GM11168 (cell line): ENCODE measurements at regions not wholly inside any gene's neighbourhood (a gene's known extent, or its start where the extent isn't known, plus 50 kb on each side); places are given as distances from the start of the nearest gene placed in this dataset.

Experiments
- in situ Hi-C: fragments of 300-500 bp; cut with MboI; formaldehyde crosslinking; loops from one replicate; pipeline ENCODE4 v1.12.0; 2022; ENCODE audit warnings: low sequenced_read_pairs; ENCODE audit not compliant: unreplicated experiment

- in situ Hi-C loops = no loop called here
Measured at GRCh38 chrX:39893417-39894338, 204.1 kb downstream of the BCOR start.

DNA sequence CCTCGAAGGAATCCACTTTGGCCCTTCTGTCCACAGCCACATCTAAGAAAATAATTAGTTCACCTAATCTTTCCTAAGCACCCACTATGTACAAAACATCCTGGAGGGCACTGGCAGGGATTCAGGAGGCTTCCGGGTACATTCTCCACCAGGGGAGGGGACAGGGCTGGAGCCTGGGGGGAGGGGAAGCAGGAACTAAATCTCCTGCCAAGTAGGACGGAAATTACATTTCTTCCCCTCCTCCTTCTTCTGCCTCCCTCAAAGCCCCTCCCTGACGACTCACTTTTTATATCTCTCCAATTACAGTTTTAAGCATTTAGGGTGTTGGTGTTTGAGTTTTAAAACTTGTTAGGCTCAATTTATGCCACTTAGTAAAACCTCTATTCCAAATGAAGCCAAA lies 203.1 kb downstream of the BCOR start:
- in situ Hi-C loops = no loop called here

DNA sequence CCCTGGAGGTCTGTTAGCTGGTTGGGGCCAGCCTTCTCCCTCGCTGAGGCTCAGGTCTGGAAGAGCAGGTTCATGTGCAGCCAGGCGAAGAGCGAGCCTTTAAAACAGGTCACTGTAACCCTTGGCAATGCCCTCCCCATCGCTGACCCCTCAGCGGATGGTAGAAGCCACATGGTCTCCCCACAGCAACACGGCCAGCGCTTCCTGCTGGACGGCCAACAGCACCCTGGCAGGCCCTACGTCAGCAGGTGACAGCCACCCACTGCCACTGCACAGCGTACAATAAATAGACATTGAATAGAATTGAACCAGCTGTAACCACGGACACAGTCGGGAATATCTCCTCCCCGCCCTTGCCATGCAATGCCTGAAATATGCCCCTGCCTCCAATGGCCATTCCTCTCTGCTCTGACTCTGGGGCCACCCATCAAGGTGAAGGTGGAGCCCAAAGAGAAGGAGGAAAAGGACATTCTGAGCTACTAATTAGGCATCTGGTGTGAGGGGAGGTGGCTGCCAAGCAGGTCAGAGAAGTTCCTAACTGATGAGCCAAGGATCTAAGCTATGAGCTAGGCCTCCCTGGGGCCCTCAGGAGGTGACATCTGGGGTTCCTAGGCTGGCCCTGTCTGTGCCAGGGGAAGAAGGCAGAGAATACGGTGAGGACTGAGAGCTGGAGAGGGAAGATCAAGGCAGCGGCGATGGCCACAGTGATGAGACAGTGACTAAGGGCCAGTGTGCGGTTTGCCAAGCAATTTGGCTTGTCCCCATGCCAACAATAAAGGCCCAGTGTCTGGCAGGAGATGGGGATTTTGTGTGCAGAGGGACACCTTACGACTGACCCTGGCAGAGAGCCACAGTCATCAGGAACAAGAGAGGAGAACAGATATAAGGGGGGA lies 202.3 kb downstream of the BCOR start:
- in situ Hi-C loops = no loop called here

DNA sequence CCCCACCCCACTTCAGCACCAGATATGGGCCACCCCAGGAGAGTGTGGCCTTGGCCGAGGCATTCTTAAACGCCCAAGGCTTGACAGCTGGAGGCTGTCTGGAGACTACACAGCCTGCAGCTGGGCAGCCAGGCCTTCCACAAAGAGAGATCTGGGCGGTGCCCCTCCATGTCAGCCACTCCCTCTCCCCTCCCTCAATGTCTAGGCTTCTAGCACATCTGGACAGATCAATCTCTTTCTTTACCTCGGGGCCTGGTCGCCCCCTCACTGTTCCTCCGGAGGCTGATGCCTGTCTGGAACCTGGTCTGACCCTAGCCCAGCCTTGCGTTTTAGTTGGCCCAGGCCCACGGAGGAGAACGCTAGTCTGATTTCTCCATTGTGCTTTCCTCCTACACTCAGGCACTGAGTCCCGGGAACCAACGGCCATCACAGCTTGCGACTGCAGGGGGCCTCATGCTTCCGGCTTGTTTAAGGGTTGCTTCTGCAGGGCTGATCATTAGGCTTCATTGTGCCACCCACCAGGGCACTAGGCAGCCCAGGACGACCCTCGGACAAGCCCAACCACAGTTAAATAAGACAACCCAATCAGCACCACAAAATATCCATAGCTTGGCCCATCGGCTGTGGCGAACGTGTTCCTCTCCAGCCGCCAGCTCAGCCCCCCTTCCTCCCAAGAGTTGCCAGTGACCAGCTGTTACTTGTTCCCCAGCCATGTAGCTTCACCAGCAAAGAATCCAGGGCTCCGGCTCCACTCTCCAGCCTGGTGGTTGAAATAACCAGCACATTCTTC lies 200.6 kb downstream of the BCOR start:
- in situ Hi-C loops = no loop called here

GRCh38 chrX:39897741-39898097 lies 200.0 kb downstream of the BCOR start:
- in situ Hi-C loops = no loop called here

DNA sequence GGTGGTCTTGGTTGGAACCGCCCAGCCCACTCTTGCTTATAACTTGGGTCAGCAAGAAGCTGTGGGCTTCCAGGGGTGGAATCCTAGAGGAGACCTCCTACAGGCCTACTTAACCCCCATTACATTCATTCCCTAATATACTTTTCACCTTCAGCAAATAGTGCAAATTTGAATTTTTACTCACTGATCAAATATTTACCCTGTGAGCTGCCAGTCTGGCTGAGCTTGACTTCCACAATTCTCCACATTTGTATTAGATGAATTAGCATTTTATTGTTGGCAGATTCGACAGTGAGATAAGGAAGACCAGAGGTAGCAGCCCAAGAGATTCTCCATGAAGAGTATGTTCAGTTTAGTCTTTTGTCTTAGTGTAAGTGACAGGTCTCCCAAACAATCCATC lies 199.6 kb downstream of the BCOR start:
- in situ Hi-C loops = no loop called here

- in situ Hi-C loops = no loop called here
Measured at GRCh38 chrX:39899059-39899458, 198.7 kb downstream of the BCOR start.

- in situ Hi-C loops = no loop called here
Measured at GRCh38 chrX:39899856-39900776, 197.6 kb downstream of the BCOR start.

DNA sequence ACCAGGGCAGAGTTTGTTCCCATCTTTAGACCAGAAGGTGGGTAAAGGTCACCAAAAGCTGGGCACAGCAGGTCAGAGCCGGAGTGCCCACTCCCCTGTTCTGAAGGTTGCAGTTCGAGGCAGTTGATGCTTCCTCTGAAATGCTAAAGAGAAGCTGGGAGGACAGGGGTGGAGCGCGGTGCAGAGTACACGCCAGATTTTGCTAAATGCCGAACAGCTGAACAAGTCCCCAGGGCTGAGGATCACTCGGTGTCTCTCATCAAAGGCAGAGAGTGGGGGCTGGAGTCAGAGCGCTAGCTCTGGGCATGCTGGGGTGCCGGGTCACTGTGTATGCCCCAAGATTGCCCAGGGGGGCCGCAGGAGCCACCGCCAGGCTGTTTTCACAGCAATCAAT lies 197.0 kb downstream of the BCOR start:
- in situ Hi-C loops = no loop called here

DNA sequence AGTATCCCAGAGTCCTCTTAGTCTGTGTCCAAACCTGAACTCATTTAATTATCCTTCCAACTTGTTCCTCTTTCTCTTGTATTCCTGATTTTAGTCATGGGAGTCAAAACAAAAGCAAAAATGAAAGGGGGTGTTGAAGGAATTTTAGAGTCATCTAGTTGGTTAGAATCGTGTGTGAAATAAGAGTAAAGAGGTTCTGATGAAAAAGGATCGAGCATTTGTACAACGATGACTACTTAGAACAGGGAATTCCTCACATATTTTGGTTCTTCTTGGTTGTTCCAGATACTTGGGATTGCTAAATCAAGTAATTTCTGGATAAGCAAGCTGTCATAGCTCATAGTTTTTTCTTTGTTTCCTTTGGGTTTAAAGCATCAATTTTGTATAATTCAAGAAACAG lies 194.4 kb downstream of the BCOR start:
- in situ Hi-C loops = no loop called here

- in situ Hi-C loops = no loop called here
Measured at GRCh38 chrX:39903937-39904336, 193.8 kb downstream of the BCOR start.

- in situ Hi-C loops = no loop called here
Measured at GRCh38 chrX:39904816-39905537, 192.8 kb downstream of the BCOR start.

DNA sequence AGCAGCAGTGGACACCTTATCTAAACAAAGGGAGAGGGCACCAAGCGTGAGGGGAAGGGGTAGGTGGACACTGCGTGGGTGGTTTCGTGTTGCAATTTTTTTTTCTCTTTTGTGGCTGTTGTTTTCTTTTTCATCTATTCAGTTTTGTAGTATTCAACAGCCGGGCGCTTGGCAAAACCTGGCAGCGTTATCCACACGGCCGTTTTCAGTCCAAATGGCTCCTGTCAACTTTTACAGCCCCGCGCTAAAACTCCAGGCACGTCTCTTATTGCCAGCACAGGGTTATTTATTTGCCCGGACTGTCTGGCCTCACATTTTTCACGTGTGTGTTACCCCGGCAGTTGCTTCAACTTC lies 192.2 kb downstream of the BCOR start:
- in situ Hi-C loops = no loop called here

- in situ Hi-C loops = no loop called here
Measured at GRCh38 chrX:39905946-39906345, 191.8 kb downstream of the BCOR start.

GRCh38 chrX:39907964-39908661 lies 189.6 kb downstream of the BCOR start:
- in situ Hi-C loops = no loop called here

DNA sequence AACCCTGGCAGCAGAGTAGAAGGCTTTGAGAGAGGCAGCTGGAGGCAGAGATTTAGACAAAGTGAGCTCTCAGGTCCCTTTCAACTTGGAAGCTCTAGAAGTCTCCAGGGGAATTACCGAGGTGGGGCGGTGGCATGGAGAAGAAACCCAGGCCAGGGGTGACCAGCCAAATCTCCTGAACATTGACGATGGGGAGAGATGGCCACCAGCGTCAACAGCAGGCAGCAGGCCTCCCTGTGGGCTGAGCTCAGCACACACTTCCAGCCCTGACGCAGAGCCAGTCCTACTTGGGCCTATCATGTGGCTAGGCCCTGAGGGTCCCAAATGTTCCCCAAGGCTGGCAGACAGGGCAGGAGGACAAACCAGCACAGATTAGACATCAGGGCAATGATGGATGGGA lies 187.8 kb downstream of the BCOR start:
- in situ Hi-C loops = no loop called here

DNA sequence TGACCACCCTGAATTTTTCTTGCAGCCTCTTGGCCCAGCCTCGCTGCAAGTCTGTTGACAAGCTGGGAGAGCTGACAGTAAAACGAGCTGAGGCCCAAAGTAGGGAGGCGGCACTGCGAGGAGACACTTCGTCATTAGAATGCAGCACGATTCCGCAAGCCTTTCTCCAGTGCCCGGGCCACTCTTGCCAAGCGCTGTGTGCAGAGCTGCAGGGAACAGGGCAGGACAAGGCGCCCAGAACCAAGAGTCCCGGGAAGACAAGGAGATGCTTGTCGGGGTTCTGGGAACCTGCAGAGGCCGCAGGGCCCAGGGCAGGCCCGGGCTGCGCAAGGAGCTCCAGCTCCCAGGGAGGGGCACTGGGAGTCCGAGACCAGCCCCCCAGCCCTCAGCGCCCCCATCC lies 187.1 kb downstream of the BCOR start:
- in situ Hi-C loops = no loop called here

- in situ Hi-C loops = no loop called here
Measured at GRCh38 chrX:39911278-39911897, 186.4 kb downstream of the BCOR start.
